ENCODE measurements at regions not wholly inside any gene's neighbourhood (a gene's known extent, or its start where the extent isn't known, plus 50 kb on each side); places are given as distances from the start of the nearest gene placed in this dataset.

DNA sequence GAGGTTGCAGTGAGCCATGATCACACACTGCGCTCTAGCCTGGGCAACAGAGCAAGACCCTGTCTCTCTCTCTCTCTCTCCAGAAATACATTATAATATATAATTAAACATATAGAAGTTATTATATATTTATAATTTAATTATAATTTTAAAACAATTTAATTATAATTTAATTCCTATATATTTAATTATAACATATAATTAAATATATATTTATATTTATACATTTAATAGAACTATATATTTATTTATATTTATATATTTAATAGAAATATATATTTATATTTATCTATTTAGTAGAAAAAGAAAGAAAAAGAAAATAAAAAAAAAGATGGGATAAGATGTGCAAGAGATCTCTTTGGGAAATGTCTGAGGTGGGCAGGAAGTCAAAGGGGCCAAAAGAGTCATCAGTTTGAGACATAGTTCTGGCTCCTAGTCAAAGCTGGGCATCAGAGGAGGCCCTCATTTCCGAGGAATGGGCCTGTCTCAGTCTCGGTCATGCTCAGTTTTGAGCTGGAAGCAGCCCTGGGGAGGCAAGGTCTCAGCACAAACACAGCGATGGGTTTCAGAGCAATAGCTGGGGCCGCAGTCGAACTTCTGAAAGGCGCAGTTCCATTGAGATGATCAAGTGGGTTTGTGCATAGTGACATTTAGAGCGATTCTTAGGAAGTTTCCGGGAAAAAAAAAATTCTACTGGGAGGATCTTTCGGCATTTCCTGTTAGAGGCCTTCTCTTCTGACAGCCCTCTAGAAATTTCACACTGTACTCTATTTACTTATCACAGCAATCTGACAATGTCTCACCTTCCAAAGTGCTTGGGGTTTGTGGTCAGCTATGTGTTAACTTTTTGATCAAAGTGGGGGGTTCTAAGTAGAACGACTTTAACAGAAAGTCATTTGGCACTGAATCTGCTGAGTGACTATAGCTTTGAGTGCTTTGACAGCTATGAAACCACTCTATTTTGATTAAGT, 58.7 kb upstream of the GZMB start:
- DNase-seq = no peak

DNA sequence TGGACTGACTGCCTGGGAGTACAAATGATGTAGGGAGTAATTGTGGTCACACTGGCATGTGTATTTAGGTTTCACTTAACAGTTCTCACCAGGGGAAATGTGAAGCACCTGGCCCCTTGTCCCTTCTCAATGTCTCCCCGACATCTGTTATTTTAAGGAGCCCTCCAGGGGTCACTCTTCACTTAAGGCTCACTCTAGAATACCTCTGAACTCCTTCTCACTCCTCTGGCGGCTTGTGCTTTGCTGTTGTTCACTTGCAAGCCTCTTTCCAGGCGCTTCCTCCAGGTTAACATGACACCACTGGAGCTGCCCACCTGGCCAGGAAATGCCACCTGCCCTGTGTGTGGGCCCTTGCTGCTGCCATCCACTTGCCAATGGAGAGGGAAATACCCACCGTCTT, 56.5 kb upstream of the GZMB start:
- no peak for DNase-seq

DNA sequence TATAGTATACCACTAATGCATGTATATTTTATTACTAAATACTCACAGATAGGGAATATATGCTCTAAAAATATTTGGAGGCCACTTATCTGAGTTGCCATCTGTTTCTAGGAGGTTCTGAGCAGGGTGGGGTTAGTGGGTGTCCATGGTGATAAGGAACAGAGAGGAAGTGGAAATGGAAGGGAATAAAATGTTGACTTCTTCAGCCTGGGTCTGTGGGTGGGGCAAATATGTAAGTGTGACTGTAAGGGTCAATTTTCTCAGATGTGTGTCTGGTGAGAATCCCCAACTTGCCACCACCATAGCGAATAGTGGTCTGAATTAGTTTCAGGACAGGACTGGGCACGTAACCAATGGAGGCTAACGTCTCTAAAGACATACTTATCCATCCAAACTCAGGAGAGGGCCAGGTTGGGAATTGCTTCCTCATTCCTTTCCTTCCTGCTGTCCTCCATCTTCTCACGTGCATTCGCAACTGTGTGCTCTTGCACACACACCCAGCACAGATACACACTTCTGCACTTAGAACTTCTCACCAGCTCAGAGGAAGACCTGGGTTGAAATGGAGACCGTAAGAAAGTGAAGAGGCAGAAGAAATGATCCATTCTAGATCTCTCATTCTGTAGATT, 54.2 kb upstream of the GZMB start:
- no peak for DNase-seq
